Stimulated activated CD8-positive, alpha-beta memory T cell treated with anti-CD3 and anti-CD28 coated beads, Interleukin-7, amount 100 ng/mL, for 24 hours (primary cell): ENCODE measurements at regions not wholly inside any gene's neighbourhood (a gene's known extent, or its start where the extent isn't known, plus 50 kb on each side); places are given as distances from the start of the nearest gene placed in this dataset.

Experiments used
- DNase-seq: peaks from one replicate; pipeline ENCODE4 v3.0.0-alpha.2; 2020; ENCODE audit warnings: low read depth

DNA sequence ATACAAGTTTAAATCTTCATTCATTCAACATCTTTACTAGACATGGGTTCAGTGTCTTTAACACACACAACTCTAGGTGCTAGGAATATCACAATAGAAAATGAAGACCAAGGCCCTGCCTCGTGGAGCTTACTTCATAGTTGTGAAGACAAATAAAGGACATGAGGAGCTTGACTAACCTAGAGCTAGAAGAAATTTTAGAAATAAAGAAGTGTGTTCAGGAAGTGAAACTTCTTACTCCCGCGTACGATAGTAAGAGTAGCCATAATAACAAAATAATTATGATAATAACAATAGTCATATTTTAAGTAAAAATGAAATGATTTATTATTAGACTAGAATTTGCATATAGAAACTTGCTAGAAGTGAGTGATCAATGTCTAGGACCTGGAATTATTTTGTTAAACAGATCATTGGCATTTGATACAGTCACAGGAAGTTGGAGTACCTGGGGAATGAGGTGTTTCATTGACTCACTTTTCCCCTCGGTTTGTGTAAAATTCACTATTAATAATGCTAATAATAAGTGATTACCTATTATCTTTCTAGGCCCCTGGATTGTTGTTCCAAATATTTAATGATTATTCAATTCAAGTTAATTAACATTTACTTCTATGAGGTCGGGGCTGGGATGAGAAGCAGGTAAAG, 331.3 kb downstream of the NSG2 start:
- no peak for DNase-seq

DNA sequence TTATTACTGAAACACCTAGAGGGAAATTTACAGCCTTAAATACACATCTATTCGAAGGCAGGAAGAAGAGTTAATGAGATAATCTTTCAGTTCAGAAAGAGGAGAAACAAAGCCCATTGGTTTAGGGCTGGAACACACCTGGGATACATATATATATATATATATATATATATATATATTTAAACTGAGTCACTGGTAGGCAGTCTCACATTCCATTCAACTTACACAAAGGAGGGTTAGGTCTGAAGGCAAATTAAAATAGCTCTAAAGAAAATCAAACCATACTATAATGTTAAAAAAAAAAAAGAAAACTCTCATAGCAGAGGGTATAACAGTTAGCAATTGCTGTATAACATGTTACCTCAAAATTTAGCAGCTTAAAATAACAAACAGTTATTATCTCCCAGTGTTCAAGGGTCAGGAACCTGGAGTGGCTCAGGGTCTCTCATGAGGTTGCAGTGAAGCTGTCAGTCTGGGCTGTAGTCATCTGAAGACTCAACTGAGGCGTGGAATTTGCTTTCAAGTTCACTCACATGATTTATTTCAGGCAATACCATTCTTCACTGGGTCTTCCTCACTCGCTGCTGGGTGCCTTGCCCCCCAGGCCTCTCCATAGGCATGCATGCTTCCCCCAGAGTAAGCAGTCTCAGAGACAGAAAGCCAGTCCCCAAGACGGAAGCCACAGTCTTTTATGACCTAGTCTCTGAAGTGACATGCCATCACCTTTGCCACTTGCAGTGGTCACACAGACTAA, 332.8 kb downstream of the NSG2 start:
- no peak for DNase-seq

DNA sequence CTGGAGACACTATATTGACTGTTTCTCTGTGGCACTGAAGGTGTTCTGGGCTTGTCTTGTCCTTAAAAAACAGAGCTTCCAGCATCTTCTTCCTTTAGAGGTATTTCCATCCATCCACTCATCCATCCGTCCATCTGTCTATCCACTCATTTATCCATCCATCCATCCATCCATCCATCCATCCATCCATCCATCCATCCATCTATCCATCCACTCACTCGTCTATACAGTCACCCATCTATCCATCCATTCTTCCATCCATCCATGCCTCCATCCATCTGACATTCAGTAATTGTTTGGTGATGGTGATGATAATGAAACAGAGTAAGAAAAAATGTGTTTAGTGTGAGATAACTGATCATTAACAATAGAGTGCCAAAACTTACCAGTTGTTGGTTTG, 334.8 kb downstream of the NSG2 start:
- no peak for DNase-seq

DNA sequence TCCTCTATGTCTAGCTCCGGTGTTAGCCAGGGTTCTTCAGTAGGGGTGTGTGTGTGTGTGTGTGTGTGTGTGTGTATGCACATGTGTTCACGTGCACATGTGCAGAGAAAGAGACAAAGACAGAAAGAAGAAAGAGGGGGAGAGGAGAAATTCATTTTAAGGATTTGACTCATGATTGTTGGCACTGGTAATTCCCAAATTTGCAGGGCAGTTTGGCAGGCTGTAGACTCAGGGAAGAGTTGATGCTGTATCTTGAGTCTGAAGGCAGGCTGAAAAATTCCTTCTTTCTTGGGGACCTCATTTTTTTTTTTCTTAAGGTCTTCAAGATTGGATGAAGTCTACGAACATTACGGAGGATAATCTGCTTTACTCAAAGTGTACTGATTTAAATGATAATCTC, 335.7 kb downstream of the NSG2 start:
- DNase-seq = no peak

DNA sequence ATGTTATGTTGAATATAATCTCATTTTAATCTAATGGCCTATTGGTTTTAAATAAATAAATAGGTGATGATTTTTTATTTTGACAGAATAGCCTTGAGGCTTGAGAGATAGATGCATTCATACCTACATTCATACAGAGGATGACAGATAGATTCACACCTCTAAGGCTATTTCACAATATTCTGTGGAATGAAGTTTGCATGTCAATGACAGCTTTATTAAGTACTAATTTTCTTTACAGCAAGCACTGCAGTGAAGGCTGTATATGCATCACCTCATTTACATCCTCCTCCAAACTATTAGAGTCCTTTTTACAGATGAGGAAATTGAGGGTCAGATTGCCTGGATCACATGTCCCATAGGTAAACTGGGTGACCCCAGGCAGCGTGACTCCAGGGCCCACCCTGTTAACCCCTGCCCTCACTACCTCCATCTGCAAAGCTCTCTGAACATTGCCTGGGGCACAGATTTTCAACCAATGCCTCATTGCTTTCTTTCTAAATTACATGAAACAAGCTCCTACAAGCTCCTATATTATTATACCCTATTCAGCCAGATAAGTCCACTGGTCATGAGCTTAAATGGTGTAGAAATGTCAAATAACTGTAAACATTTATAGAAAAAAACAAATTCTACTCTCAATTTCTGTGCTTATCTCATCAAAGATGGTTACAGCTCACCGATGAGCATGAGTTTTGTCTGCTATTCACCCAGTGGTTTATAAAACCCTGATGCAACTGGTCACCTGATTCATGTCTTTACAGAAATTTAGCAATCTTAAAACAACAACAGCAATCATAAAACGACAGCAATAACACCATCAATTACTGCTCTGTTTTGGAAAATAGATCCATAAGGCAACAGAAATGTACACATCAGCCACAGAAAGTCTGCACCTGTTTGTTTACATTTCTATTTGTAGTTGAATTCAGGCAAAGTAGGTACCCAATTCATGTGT, 338.0 kb downstream of the NSG2 start:
- no peak for DNase-seq

DNA sequence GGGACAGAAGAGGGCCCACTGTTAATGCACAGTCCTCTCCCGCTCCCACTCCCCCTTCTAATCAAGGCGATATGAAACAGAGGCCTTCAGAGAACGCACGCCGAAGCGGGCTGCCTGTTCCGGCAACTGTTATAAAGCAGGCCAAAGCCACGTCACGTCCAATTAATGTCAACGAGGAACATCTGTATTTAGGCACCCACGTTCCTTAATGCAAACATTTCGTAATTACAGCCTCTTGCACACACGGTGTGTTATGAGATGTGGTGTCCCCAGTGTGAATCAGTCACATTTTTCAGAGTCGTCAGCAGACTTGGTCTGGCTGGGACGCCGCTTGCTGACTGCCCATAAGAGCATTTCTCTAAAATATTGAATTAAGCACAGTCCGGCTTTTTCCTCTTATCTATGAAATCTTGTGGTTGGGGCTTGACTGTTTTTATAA, 339.0 kb downstream of the NSG2 start:
- DNase-seq = no peak

DNA sequence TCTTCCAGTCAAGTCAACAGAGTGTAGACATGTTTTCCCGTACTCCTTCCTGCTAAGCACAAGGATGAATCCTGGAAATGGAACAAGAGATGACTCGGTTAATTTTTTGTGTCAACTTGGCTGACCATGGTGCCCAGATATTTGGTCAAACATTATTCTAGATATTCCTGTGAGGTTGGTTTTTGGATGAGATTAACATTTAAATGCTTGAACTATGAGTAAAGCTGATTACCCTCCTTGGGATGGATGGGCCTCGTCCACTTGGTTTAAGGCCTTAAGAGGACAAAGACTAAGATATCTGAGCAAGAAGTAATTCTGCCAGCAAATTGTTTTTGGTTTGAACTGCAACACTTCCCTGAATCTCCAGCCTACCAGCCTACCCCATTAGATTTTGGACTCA, 338.1 kb upstream of the MSX2 start:
- DNase-seq = no peak

DNA sequence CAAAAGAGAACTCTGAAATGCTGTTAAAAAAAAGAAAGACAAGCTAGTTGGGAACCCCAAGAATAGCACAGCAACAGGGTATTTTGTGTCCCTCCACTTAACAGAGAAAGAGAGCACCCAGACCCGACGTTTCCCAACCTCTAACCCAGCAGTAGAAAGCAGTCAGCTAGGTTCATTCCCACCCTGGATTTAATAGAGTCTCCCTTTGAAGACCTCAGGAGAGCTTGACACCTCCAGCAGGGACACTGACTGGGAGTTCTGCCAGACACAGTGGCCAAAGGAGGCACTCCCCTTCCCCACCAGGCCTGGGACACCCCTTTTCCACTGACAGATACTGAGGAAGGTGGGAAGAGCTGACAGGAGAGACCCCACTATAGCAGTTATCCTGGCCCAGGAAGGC, 337.5 kb upstream of the MSX2 start:
- DNase-seq = no peak

DNA sequence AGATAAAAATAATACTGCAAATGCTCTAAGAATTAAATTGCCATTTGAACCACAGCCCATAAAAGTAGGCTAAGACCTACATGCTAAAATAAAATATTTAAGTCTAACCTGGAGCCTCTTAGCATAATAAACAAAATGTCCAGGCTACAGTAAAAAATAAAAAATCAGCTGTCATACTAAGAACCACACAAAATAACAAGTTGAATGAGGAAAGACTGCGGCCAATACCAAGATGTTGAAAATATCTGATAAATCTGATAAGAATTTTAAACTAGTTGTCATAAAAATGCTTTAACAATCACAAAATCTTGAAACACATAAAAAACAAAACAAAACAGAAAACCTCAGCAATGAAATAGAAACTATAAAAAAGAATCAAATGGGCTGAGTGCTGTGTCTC, 336.9 kb upstream of the MSX2 start:
- no peak for DNase-seq

DNA sequence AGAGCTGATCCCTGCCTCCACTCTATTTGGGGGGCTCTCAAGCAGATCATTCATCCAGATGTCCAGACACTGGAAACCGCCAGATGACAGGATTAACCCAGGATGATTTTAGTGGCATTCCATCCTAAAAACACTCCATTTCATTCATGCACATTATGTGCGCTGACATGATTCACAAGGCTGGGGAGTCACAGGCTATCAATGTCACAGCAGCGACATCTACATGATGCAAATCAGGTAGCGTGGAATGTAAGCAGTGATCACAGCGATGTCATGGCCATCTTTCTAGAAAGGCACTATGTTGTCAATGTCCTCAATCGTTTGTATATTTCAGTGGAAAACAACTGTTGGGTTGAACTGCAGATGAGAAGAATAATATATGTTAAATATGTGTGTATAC, 331.5 kb upstream of the MSX2 start:
- no peak for DNase-seq

DNA sequence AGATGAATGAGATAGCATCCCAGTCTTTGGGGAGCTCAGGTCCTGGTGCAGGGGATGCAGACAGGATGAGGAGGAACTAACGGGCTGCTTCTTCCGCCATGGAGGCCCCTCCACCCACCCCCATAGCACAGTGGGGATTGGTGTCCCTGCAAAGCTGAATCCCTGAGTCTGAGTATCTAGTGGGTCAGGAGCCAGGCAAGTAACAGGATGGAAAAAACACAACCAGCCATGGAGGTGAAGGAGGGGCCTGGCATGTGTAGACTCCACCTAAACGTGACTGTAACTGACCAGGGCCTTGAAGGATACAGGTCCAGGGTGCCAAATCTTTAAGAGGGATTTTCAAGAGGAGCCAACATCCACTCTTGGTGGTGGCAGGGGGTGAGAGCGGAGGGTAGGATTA, 327.8 kb upstream of the MSX2 start:
- no peak for DNase-seq

DNA sequence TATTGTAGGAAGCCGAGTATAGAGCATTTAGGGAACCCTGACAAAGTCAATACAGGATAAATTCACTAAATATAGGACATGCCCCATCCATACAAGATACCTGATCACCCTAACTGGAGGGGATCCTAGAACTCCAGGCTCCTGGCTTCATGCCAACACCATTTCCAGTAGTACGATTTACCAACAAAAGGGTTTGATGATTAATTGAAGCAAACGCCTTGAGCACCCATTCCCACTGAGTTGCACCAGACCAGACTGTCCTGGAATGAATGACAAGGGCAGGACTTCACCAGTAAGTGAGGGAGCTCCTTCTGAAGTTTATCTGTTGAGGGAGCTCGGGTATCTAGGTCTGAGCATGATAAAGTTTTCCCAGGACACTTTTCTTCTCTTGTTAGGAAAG, 327.2 kb upstream of the MSX2 start:
- DNase-seq = no peak

DNA sequence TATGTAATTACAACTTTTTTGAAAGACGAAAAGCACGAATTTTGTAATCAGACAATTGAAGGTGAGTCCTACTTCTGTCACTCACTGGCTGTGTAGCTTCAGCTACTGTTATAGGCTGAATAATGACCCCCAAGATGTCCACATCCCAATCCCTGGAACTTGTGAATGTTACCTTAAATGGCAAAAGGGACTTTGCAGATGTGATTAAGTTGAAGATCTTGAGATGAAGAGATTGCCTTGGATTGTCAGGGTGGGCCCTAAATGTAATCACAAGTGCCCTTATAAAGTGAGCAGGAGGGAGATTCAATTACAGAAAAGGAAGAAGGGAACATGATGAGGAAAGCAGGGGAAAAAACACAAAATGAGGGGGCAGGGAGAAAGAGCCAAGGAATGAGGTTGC, 326.2 kb upstream of the MSX2 start:
- DNase-seq = no peak

DNA sequence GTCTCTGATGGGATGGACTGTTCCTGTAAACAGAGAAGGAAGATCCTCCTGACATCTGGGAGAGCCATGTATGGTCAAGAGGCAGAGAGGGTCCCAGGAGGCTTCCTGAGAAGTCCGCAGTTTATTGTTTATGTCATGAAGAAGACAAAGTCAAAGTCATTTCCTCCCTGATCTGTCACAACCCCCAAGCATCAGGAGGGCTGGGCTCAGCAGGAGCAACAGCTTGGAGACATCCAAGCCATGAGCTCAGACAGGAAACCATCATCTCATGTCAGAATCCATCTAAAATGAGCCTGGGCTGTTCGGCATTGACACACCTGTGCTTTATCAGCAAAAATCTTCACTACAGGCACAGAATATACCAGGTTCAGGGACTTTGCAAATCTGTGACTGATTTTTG, 325.0 kb upstream of the MSX2 start:
- DNase-seq = no peak

DNA sequence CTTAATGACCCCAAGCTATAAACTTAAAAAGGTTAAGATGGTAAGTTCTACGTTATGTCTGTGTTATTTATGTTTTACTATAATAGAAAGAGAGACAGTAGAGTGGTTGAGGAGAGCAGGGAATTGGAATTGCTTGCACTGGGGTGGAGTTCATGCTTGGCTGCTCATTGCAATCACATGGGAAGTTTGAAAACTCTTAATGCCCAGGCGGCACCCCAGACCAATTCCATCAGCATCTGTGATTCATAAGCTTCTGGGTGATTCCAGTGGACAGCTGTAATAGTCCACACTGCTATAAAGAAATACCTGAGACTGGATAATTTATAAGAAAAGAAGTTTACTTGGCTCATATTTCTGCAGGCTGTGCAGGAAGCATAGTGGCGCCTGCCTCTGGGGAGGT, 323.9 kb upstream of the MSX2 start:
- no peak for DNase-seq

DNA sequence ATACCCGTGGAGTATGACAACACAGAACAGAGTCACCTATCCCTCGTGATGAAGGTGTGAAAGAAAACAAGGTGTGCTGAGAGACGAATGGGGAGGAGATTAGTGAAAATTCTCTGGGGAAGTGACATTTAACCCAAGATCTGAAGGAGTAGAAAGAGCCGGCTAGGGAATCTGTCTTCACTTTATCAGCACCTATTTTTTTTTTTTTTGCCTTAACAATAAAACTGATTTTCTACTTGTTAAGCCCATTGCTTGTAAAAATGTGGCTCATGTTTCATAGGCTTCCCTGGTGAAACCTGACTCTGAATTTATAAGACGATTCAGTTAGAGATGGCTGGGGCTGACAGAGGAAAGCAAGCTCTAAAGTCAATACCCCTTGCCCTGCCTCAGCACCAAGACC, 322.6 kb upstream of the MSX2 start:
- no peak for DNase-seq

DNA sequence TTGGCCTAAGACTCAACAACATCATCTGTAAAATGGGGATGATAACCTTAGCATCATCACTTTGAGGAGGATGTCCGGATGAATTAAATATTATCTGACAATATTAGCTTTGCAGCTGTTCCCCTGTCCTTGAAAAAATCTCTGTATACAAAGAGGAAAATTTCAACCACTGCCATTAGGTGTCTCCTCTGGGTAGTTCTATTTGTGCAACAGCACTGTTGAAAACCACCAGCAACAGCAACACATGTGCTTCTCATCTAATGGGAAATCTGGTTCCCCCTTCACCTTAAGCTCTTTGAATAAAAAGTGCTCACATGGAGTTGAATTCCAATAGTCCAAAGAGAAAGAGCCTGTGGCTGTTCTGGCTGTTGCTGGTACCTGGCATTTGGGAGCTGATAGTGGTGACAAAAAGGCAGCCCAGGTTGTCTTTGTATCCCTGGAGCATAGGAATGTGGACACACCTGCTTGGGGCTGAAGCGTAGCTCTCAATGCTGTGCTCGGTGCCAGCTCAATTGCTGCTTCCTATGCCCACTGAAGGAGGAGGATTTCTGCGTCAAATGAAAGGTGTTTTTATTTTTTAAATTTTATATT, 322.1 kb upstream of the MSX2 start:
- DNase-seq = no peak

DNA sequence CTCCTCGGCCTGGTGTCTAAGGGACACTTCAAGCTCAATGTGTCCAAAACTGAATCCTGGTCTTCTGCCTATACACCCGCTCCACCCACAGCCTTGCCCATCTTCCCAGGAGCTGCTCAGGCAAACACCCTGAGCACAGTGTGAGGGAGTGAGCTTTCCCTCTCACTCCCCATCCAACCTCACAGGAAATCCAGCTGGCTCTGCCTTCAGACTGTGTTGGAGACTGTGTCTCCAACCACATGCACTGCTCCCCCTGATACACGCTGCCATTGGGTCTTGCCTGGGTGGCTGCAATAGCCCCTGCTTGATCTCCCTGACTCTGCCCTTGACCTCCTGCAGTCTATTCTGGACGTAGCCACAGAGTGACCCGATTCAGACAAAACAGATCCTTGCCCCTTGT, 319.5 kb upstream of the MSX2 start:
- no peak for DNase-seq

DNA sequence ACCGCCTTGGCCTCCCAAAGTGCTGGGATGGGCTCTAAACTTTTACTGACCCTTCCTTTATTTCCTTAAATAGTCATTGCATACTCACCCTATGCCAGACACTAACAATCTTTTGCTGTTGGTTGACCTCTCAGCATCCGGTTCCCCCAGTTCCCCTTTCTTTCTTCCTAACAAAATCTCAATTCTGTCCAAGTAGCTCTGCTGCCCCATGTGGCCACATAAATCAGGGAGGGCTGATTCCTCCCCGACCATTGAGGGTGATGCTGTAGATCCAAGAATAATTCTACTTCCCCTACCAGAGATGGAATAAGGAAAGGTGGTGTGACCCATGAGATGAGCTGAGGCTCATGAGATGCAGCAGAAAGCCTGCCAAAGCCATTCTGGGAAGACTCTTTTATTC, 315.3 kb upstream of the MSX2 start:
- DNase-seq = no peak

DNA sequence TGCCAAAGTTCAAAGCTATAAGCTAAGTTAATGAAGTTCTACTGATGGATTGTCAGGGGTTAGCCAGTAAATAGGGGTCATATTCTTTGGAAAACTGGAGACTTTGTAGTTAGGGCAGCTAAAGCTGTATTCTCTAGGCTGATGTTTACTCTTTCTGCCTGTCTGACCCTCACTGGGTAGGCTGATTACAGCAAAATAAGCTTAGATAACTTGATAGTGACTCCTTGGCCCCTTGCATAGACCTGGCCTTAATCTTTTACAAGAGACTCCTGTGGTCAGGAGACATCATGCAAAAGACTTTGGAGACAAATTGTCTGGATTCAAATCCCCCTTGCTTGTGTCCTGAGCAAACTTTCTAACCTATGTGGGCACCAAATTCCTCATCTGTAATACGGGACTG, 314.4 kb upstream of the MSX2 start:
- DNase-seq = no peak

DNA sequence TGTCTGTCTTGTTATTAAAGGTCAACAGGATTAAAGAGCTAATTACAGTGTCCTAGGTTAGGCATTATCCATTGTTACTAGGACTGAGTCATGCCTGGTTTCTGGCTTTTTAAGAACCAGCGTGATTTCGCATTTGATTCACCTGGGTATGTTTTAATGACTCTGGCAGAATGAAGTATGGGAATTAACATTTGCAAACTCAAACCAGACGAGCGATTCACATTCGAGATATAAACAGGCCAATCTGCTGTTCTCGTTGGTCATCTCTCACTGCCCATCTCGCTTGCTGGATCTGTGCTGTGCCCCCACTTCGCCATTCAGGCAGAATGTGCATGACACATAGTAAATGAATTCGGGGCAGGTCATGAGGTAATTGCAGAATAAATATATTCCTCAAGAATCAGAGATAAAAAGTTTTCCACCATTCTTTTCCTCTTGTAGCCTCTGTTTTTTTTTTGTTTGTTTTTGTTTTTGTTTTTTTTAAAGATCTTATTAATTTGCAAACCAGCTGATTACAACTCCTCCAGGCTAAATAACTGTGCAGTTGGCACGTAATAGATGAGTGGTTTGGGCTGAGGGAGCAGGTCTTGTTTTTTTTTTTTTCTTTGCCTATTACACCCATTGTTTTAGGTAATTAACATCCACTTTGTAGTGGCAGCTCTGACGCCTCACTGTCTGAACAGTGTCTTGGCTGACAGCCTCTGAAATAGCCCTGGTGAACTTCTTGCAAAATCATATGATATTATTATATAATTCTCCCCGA, 313.5 kb upstream of the MSX2 start:
- DNase-seq = no peak

DNA sequence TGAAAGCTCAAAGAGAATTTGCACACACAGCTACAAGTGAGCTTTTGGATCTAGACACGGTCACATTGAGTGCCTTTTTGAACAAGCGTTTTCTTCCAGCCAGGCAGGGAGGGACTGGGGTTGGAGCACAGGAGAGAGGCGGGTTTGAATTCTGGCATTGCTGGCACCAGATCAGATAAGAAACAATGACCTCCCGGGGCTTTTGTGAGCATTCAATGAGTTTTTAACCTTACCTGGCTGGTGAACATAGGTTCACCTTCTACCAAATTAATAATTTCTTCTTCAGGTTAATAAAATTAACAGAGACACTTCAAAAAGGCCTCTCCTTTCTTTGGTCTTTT, 312.9 kb upstream of the MSX2 start:
- DNase-seq = no peak
